Heart right ventricle (tissue), 16 donors: ENCODE measurements at regions not wholly inside any gene's neighbourhood (a gene's known extent, or its start where the extent isn't known, plus 50 kb on each side); places are given as distances from the start of the nearest gene placed in this dataset.

Source experiments
- ATAC-seq, 8 donors: fragments of 200-7000 bp; cut with Tn5 transposase; one replicate each; pipeline ENCODE4 v1.9.1; 2020; ENCODE audit warnings: mild to moderate bottlenecking in 8 of 8, moderate library complexity in 8 of 8, moderate number of reproducible peaks in 1 of 8
- DNase-seq, 2 donors: peaks; one replicate each; pipeline ENCODE4 v3.0.0-alpha.2; 2020
- H3K27ac ChIP-seq, 10 donors: fragments of 200-600 bp; sonication (generic) in 2 of 10; one replicate each; pipeline versions ENCODE4 v1.5.0 to v1.8.0; 2020 to 2022; ENCODE audit warnings: mild to moderate bottlenecking in 3 of 10
- H3K27me3 ChIP-seq, 7 donors: fragments of 200-600 bp; one replicate each; pipeline ENCODE4 v1.8.0; 2021 to 2022; ENCODE audit warnings: mild to moderate bottlenecking in 2 of 7
- H3K36me3 ChIP-seq, 9 donors: fragments of 200-600 bp; sonication (generic) in 1 of 9; one replicate each; pipeline versions ENCODE4 v1.5.0 to v1.8.0; 2020 to 2022; ENCODE audit warnings: mild to moderate bottlenecking in 2 of 9
- H3K4me1 ChIP-seq, 9 donors: fragments of 200-600 bp; sonication (generic) in 1 of 9; one replicate each; pipeline versions ENCODE4 v1.5.0 to v1.8.0; 2020 to 2022; ENCODE audit warnings: mild to moderate bottlenecking in 4 of 9
- H3K4me3 ChIP-seq, 10 donors: fragments of 200-600 bp; sonication (generic) in 2 of 10; one replicate each; pipeline versions ENCODE4 v1.5.0 to v1.8.0; 2020 to 2022; ENCODE audit warnings: mild to moderate bottlenecking in 7 of 10, moderate library complexity in 2 of 10
- H3K9me3 ChIP-seq, 11 donors: fragments of 200-600 bp in 10 of 11; sonication (generic) in 2 of 11; one replicate each; pipeline versions ENCODE4 v1.5.0 to v1.8.0; 2013 to 2022; ENCODE audit warnings: mild to moderate bottlenecking in 2 of 11, control low read depth in 1 of 11, moderate library complexity in 1 of 11
- CTCF ChIP-seq, 9 donors: fragments of 200-600 bp; sonication (generic) in 2 of 9; IDR thresholded peaks; one replicate each; pipeline versions ENCODE4 v1.5.0 to v1.8.0; 2021 to 2022; ENCODE audit warnings: antibody characterized with exemption in 9 of 9, mild to moderate bottlenecking in 5 of 9, moderate library complexity in 1 of 9
- WGBS, 2 donors: extraction: QIAGEN DNeasy Blood & Tissue Kit; methylation state at CpG; one replicate each; pipeline ENCODE4 v1.1.7; 2013; ENCODE audit warnings: inconsistent platforms in 1 of 2; 5-methylcytosine and 5-hydroxymethylcytosine counted together
- intact Hi-C, 10 donors: fragments of 100-400 bp; cut with DNase I; formaldehyde crosslinking; loops; one replicate each; pipeline versions ENCODE4 v1.11.1 to v1.14.2; 2022
- donor health status: Arrhythmogenic right ventricular cardiomyopathy.
- donor health status: ischemic (EF 13 %, LVEDD 7.1; RV severe dilation, severe dysfunction).
- donor health status: healthy with polysubstance abuse.
- donor health status: DM: no; HTN: yes; CAD: no.
- donor health status: DM: no; HTN: no; CAD: no.
- donor health status: ischemic (EF 25% LVEDD 6.9; RV normal size, moderate dysfunction).
- donor health status: ischemic (EF 25% LVEDD 5.7; RV mildly dilated, moderate dysfunction).
- donor health status: healthy.
- donor health status: DM: yes; HTN: yes; CAD: no.
- donor health status: Ischemic cardiomyopathy.
- donor health status: ischemic (EF 35%, LVEDD 5.7; RV mildly dilated, moderate dysfunction).
- donor health status: nonischemic (EF 11% LVEDD 7.7; RV severe dilation, severe dysfunction).
- donor health status: DM: yes; HTN: yes; CAD: no.
- donor health status: PGD.
- donor health status: ischemic (EF 29% LVEDD 5.4; RV normal size, mild dysfunction).
- donor health status: nonischemic (EF 23%, LVEDD 6.1; RV moderate dilation, normal function).

DNA sequence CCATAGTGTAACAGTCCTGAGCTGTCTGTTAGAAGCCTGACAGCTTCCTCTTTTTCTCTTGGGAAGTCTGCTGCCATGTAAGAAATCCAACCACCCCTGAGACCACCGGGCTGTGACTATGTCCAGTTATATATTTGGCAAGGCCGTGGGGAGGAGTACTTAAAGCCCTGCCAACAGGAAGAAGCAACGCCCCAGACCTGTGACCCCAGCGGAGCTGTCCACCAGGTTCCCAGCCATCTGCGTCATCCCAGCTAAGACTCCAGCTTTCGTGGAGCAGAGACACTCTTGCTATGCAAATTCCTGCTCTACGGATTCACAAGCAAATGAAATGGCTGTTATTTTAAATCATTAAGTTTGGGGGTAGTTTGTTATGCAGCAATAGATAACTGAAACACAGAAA lies 417.3 kb downstream of the TLE4 start:
- H3K27ac ChIP-seq: no peak overlapping the region

DNA sequence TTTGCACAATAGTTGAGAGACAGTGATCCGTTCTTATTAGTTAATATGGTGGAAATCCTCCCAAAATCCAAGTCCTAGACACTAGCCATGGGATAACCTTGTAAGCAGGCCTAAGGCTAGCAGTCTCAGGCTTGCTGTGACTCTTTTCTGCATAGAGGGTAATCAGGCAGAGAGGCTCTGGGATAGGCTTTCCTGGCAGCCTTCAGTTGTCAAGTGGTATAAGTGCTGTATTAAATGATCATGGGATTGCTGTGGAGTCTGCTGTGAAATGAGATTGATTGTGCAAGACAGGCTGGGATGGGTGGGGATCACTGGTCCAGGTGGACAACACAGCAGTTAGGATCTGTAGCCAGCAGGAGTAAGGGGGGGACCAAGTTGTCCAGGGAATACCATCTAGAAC lies 416.4 kb downstream of the TLE4 start:
- Histone ChIP-seq H3K9me3 (no peaks in the 10 kb centered on the region), H3K4me3 (no peak overlapping the region), H3K4me1 (peaks cover 0 to 25% (median 8%) of the 10 kb centered on the region in 9 donors), H3K36me3 (no peaks in the 10 kb centered on the region), H3K27me3 (no peaks in the 10 kb centered on the region), H3K27ac (no peak overlapping the region)
- TF ChIP-seq CTCF (IDR thresholded peaks at IDR 0.05): no peak
- 96 to 100% methylated on average over 1 of the region's 1 CpG for WGBS, 2 donors
- no peak for DNase-seq
- ATAC-seq: no peak
- intact Hi-C loops: no loop called here

More for the DNA sequence above, 417.3 kb downstream of the TLE4 start:
- Histone ChIP-seq H3K36me3 (no peaks in the 10 kb centered on the region), H3K4me3 (no peak overlapping the region), H3K27me3 (no peaks in the 10 kb centered on the region), H3K4me1 (peaks cover 0 to 25% (median 8%) of the 10 kb centered on the region in 9 donors), H3K9me3 (no peaks in the 10 kb centered on the region)
- no peak for ATAC-seq
- intact Hi-C loops: no loop called here
- no peak for TF ChIP-seq CTCF (IDR thresholded peaks at IDR 0.05)
- 53 to 74% methylated on average over 7 of the region's 7 CpGs for WGBS, 2 donors
- no peak for DNase-seq

GRCh38 chr9:79986437-79986836 lies 414.7 kb downstream of the TLE4 start:
- intact Hi-C loops: no loop called here
- H3K36me3 ChIP-seq: no peaks in the 10 kb centered on the region
- H3K27ac ChIP-seq: no peak overlapping the region
- no peak for TF ChIP-seq CTCF (IDR thresholded peaks at IDR 0.05)
- ATAC-seq (no peak), DNase-seq (no peak)
- no peak overlapping the region for H3K4me3 ChIP-seq
- H3K9me3 ChIP-seq: no peaks in the 10 kb centered on the region
- H3K27me3 ChIP-seq: no peaks in the 10 kb centered on the region
- 92 to 96% methylated on average over 5 of the region's 5 CpGs for WGBS, 2 donors
- H3K4me1 ChIP-seq: peaks cover 0 to 21% (median 6%) of the 10 kb centered on the region in 9 donors

DNA sequence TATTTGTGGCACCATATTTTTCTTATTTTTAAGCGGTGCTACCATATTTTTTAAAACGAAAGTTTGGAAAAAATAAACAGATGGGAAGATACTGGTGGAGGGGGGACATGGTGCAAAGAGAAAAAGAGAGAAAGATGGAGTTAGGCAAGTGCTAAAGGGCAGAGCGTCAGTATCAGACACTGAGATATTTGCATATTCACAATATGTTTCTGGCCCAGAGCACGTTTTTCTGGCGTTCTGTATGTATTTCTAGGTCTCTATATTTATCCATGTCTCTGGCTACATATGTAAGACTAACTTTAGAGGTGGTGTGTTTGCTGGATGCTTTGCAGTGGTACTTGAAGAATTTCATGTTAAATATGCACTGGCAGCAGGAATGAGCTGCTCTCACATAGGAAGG lies 414.0 kb downstream of the TLE4 start:
- Histone ChIP-seq H3K4me1 (peaks cover 0 to 15% (median 2%) of the 10 kb centered on the region in 9 donors), H3K27ac (no peak overlapping the region), H3K9me3 (no peaks in the 10 kb centered on the region), H3K4me3 (no peak overlapping the region), H3K27me3 (no peaks in the 10 kb centered on the region), H3K36me3 (no peaks in the 10 kb centered on the region)
- no peak for ATAC-seq
- intact Hi-C loops: no loop called here
- no peak for TF ChIP-seq CTCF (IDR thresholded peaks at IDR 0.05)
- WGBS, 2 donors: 69 to 72% methylated on average over 5 of the region's 5 CpGs
- DNase-seq: no peak
